Testis (tissue), 2 donors: ENCODE measurements at regions not wholly inside any gene's neighbourhood (a gene's known extent, or its start where the extent isn't known, plus 50 kb on each side); places are given as distances from the start of the nearest gene placed in this dataset.

Source experiments
- DNase-seq: peaks from one replicate; pipeline ENCODE4 v3.0.0-alpha.2; 2019
- H3K27ac ChIP-seq, 2 donors: fragments of 200-600 bp; sonication (generic); one replicate each; pipeline ENCODE4 v1.5.1; 2019
- H3K27me3 ChIP-seq: fragments of 200-600 bp; sonication (generic); one replicate; pipeline ENCODE4 v1.5.1; 2019
- H3K36me3 ChIP-seq: fragments of 200-600 bp; sonication (generic); one replicate; pipeline ENCODE4 v1.5.1; 2017; ENCODE audit warnings: low read depth; ENCODE audit errors: missing control alignments
- H3K4me1 ChIP-seq: fragments of 200-600 bp; sonication (generic); one replicate; pipeline ENCODE4 v1.5.1; 2019
- H3K4me3 ChIP-seq, 2 donors: fragments of 200-600 bp; sonication (generic); one replicate each; pipeline ENCODE4 v1.5.1; 2017 to 2019
- H3K9me3 ChIP-seq: fragments of 200-600 bp; sonication (generic); one replicate; pipeline ENCODE4 v1.5.1; 2017
- POLR2A ChIP-seq: fragments of 450-650 bp; IDR thresholded peaks from one replicate; pipeline ENCODE4 v1.6.1; 2017; ENCODE audit warnings: antibody characterized with exemption, mild to moderate bottlenecking, moderate library complexity
- WGBS, 2 donors: methylation state at CpG; one replicate each; pipeline ENCODE4 v1.1.5; 2018; 5-methylcytosine and 5-hydroxymethylcytosine counted together
- intact Hi-C: fragments of 100-400 bp; cut with DNase I; formaldehyde crosslinking; loops from one replicate; pipeline ENCODE4 v1.15.1; 2023; ENCODE audit warnings: low total_unique reads
- TF ChIP-seq, protein P1 (sequence below), 3 experiments: fragments of 450-650 bp in 2 of 3; fragments of 200-600 bp in 1 of 3; sonication (generic) in 1 of 3; IDR thresholded peaks; one replicate each; pipeline ENCODE4 v1.5.1; 2016 to 2019; ENCODE audit warnings: antibody characterized with exemption in 3 of 3, mild to moderate bottlenecking in 2 of 3, moderate library complexity in 1 of 3

DNA sequence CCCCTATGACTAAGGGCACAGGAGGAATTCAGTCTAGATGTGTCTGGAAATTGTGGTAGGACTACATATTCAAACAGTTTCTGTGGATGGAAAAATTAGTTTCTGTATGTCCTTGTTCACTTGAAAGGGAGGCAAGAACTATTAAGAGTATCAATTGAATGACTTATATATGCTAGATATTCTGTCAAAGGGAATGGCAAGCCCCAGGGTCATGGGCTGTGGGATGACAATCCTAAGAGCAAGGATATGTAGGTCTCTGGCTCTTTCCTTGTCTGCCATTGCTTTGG, 383.5 kb upstream of the B3GALT2 start:
- Histone ChIP-seq H3K27ac (no peak overlapping the region), H3K27me3 (no peaks in the 10 kb centered on the region), H3K9me3 (no peaks in the 10 kb centered on the region), H3K36me3 (no peaks in the 10 kb centered on the region), H3K4me3 (no peak overlapping the region), H3K4me1 (peaks cover 2% of the 10 kb centered on the region)
- TF ChIP-seq, protein P1, sequence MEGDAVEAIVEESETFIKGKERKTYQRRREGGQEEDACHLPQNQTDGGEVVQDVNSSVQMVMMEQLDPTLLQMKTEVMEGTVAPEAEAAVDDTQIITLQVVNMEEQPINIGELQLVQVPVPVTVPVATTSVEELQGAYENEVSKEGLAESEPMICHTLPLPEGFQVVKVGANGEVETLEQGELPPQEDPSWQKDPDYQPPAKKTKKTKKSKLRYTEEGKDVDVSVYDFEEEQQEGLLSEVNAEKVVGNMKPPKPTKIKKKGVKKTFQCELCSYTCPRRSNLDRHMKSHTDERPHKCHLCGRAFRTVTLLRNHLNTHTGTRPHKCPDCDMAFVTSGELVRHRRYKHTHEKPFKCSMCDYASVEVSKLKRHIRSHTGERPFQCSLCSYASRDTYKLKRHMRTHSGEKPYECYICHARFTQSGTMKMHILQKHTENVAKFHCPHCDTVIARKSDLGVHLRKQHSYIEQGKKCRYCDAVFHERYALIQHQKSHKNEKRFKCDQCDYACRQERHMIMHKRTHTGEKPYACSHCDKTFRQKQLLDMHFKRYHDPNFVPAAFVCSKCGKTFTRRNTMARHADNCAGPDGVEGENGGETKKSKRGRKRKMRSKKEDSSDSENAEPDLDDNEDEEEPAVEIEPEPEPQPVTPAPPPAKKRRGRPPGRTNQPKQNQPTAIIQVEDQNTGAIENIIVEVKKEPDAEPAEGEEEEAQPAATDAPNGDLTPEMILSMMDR (IDR thresholded peaks at IDR 0.05) = no peak
- no peak for TF ChIP-seq POLR2A
- no peak for DNase-seq
- intact Hi-C loops = no loop called here

DNA sequence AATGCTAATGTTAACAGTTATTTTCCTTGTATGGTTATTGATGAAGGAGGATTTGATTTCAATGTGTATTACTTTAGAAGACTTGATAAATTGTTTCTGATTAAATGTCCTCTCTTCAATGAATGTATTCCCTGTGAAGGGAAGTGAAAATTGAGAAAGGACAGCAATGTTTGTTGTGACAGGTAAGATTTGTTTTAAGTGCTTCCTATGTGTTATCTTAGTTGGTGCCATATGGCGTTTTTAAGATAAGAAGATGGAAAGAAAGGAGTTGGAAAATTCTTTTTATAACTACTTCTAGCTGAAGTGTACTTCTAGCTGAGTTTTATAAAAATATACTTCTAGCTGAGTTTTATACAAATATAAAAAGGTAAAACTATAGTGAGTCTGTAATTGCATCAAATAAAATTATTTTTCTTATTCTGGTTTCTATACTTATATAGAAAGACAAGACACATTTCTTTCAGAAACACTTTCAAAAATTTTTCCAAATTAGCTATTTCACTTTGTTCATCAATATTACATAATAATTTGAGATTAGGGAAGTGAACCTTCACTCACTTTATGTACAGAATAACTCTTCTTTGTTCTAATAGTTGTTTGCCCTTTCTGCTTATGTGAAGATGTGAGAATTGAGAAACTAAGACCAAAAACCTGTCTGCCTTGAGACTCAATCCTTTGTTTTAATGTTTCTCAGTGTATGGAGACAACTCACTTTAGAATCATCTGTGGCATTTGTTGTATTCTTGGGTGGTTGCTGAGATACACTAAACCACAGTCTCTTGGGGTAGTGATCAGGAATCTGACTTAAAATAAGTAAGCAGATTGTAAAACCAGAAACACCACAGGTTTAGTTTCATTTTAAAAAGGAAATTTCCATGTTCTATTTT, 382.9 kb upstream of the B3GALT2 start:
- TF ChIP-seq, protein P1 (IDR thresholded peaks at IDR 0.05) = no peak
- TF ChIP-seq POLR2A = no peak
- Histone ChIP-seq H3K27ac (no peak overlapping the region), H3K36me3 (no peaks in the 10 kb centered on the region), H3K4me3 (no peak overlapping the region), H3K9me3 (no peaks in the 10 kb centered on the region), H3K27me3 (no peaks in the 10 kb centered on the region), H3K4me1 (peaks cover 2% of the 10 kb centered on the region)
- DNase-seq = no peak
- intact Hi-C loops = no loop called here
- WGBS, 2 donors = 37 to 44% methylated on average over 1 of the region's 1 CpG

DNA sequence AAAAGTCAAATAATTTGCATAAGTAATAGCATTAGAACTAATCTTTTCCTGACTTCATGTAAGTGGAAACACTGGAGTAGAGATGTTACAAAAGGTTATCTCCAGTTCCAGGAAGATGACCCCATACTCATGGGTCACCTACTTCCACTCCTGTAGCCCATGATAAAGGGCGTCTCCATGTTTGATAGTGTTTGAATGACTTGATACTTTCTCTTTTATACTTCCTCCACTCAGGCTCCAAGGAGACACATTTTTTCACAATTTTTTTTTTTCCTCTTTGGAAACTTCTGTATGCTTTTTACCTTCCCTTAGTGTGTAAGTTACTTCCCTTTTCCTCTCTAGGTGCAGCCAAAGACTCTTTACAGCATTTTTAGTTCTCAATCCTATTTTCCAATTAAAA, 382.1 kb upstream of the B3GALT2 start:
- WGBS, 2 donors = 62 to 83% methylated on average over 1 of the region's 1 CpG
- H3K36me3 ChIP-seq = no peaks in the 10 kb centered on the region
- no peaks in the 10 kb centered on the region for H3K27me3 ChIP-seq
- no peak overlapping the region for H3K27ac ChIP-seq
- no peak for TF ChIP-seq POLR2A
- TF ChIP-seq, protein P1 (IDR thresholded peaks at IDR 0.05) = no peak
- intact Hi-C loops = no loop called here
- no peak overlapping the region for H3K4me3 ChIP-seq
- peaks cover 2% of the 10 kb centered on the region for H3K4me1 ChIP-seq
- no peak for DNase-seq
- no peaks in the 10 kb centered on the region for H3K9me3 ChIP-seq

DNA sequence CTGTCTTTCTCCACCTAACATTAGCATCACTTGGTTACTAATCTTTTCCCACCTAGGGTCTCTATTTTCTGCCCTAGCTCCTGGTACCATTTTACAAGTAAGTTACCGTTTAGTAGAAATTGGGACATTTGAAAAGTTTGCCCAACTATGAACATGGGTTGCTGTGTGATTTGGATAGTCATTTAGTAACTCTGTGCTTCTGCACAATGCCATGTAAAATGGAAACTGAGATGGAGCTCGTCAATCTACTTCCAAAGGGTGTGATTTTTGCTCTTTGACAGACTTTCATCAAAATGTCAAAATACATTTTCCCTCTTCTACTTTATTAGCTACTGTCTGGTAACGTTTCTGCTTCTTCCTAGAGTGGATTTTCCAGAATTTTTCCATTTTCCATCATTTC, 381.5 kb upstream of the B3GALT2 start:
- 82 to 91% methylated on average over 3 of the region's 3 CpGs for WGBS, 2 donors
- DNase-seq = no peak
- Histone ChIP-seq H3K27ac (no peak overlapping the region), H3K9me3 (no peaks in the 10 kb centered on the region), H3K27me3 (no peaks in the 10 kb centered on the region), H3K4me1 (peaks cover 2% of the 10 kb centered on the region), H3K36me3 (no peaks in the 10 kb centered on the region), H3K4me3 (no peak overlapping the region)
- intact Hi-C loops = no loop called here
- TF ChIP-seq, protein P1 (IDR thresholded peaks at IDR 0.05) = no peak
- no peak for TF ChIP-seq POLR2A

DNA sequence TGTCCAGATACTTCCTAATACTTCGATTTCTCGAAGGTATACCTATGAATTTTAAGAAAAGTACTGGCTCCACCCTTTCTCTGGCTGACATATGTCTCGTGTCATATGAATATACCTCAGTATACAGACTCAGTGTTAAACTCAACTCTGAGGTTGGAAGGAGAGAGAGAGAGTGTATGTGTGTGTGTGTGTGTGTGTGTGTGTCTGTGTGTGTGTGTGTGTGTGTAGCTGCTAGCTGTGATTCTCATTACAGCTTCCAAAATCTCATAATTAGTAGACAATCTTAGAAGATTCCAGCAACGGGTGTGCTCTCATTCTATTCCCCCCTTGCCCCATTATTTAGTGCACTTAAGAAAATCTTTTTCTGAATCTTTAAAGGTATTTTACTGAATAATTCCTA, 380.3 kb upstream of the B3GALT2 start:
- intact Hi-C loops = no loop called here
- no peak for DNase-seq
- Histone ChIP-seq H3K27ac (no peak overlapping the region), H3K4me1 (peaks cover 2% of the 10 kb centered on the region), H3K9me3 (no peaks in the 10 kb centered on the region), H3K4me3 (no peak overlapping the region), H3K36me3 (no peaks in the 10 kb centered on the region), H3K27me3 (no peaks in the 10 kb centered on the region)
- TF ChIP-seq POLR2A = no peak
- TF ChIP-seq, protein P1 (IDR thresholded peaks at IDR 0.05) = no peak
- 90 to 94% methylated on average over 4 of the region's 4 CpGs for WGBS, 2 donors
